GM23248 (cell line): ENCODE measurements at regions not wholly inside any gene's neighbourhood (a gene's known extent, or its start where the extent isn't known, plus 50 kb on each side); places are given as distances from the start of the nearest gene placed in this dataset.

Experiments used
- DNase-seq: peaks from one replicate; pipeline ENCODE4 v3.0.0-alpha.2; 2015
- H2AFZ ChIP-seq: fragments of 200-600 bp; sonication (generic); 2 replicates; pipeline ENCODE4 v1.6.1; 2016; ENCODE audit warnings: antibody characterized with exemption
- H3F3A ChIP-seq: fragments of 200-600 bp; sonication (generic); 2 replicates; pipeline ENCODE4 v1.6.1; 2016; ENCODE audit warnings: mild to moderate bottlenecking, antibody characterized with exemption, mixed run types; ENCODE audit not compliant: insufficient read depth
- H3K27ac ChIP-seq: fragments of 200-600 bp; sonication (generic); 2 replicates; pipeline ENCODE4 v1.5.1; 2016; ENCODE audit warnings: mild to moderate bottlenecking
- H3K27me3 ChIP-seq: fragments of 200-600 bp; sonication (generic); replicated peaks from 2 replicates; pipeline ENCODE4 v1.6.1; 2016; ENCODE audit warnings: mild to moderate bottlenecking; ENCODE audit not compliant: insufficient read depth
- H3K36me3 ChIP-seq: fragments of 200-600 bp; sonication (generic); 2 replicates; pipeline ENCODE4 v1.6.1; 2016; ENCODE audit warnings: low read depth, mild to moderate bottlenecking
- H3K4me1 ChIP-seq: fragments of 200-600 bp; sonication (generic); 2 replicates; pipeline ENCODE4 v1.6.1; 2016; ENCODE audit warnings: mild to moderate bottlenecking; ENCODE audit not compliant: insufficient read depth
- H3K4me2 ChIP-seq: fragments of 200-600 bp; sonication (generic); one replicate; pipeline ENCODE4 v1.6.1; 2016; ENCODE audit warnings: mild to moderate bottlenecking; ENCODE audit not compliant: unreplicated experiment
- H3K4me3 ChIP-seq: fragments of 200-600 bp; sonication (generic); 2 replicates; pipeline ENCODE4 v1.5.1; 2016; ENCODE audit warnings: mild to moderate bottlenecking
- H3K79me2 ChIP-seq: fragments of 200-600 bp; sonication (generic); 2 replicates; pipeline ENCODE4 v1.6.1; 2016; ENCODE audit warnings: mild to moderate bottlenecking; ENCODE audit not compliant: insufficient read depth
- H3K9ac ChIP-seq: fragments of 200-600 bp; sonication (generic); 2 replicates; pipeline ENCODE4 v1.6.1; 2016; ENCODE audit warnings: mild to moderate bottlenecking
- H3K9me2 ChIP-seq: fragments of 200-600 bp; sonication (generic); 2 replicates; pipeline ENCODE4 v1.6.1; 2016; ENCODE audit warnings: mixed run types, mild to moderate bottlenecking, moderate library complexity; ENCODE audit not compliant: insufficient read depth
- H3K9me3 ChIP-seq: fragments of 200-600 bp; sonication (generic); one replicate; pipeline ENCODE4 v1.6.1; 2017; ENCODE audit warnings: low read depth
- H4K20me1 ChIP-seq: fragments of 200-600 bp; sonication (generic); 2 replicates; pipeline ENCODE4 v1.6.0; 2016; ENCODE audit not compliant: insufficient read depth
- EZH2 ChIP-seq: fragments of 200-600 bp; sonication (generic); IDR thresholded peaks from 2 replicates; pipeline ENCODE4 v1.6.1; 2018; ENCODE audit warnings: antibody characterized with exemption, mild to moderate bottlenecking; ENCODE audit not compliant: insufficient read depth, poor library complexity, severe bottlenecking
- EZH2phosphoT487 ChIP-seq: fragments of 200-600 bp; sonication (generic); IDR thresholded peaks from 2 replicates; pipeline ENCODE4 v1.6.1; 2018; ENCODE audit warnings: antibody characterized with exemption, moderate library complexity, mild to moderate bottlenecking, low read depth; ENCODE audit not compliant: insufficient read depth
- WGBS, 2 experiments: methylation state at CpG; one replicate each; pipeline ENCODE4 v1.1.6; 2015 to 2017; ENCODE audit warnings: low lambda C conversion rate in 2 of 2, low coverage in 1 of 2; ENCODE audit errors: missing lambda C conversion rate in 2 of 2; 5-methylcytosine and 5-hydroxymethylcytosine counted together
- in situ Hi-C: fragments of 300-500 bp; cut with MboI; formaldehyde crosslinking; loops from 2 replicates; pipeline ENCODE4 v1.15.0; 2020

DNA sequence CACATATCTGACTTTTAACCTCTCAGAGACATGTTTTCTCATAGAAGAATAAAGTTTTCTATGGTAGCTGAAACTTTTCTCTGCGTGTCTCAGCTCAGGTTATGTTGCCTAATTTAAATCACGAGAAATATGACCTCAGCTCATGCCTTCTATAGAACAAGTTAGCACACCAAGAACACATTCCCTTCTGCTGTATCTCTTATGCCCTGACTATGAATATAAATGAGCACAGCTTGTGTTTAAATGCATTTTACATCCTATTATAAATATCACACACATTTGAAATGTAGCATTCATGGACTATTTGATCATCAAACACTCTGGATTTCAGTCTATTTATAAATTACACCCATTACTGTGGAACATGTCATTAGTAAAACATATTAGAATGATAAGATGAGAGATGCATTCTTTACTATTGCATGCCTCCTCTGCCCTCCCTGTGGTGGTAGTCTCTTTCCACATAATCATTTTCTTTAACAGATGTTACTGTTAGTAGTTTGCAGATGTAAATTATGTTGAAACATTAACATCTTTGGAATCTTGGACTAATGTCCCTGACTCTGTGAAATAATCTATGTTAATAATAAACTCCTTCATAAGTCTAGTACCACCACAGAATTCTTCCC is 2044.9 kb upstream of the PCDH20 start:
- no peak overlapping the region for H2AFZ ChIP-seq
- no peak overlapping the region for H3K27ac ChIP-seq
- H3K9me3 ChIP-seq = no peaks in the 10 kb centered on the region
- no peaks in the 10 kb centered on the region for H3F3A ChIP-seq
- H3K4me2 ChIP-seq = no peak overlapping the region
- no peaks in the 10 kb centered on the region for H3K4me1 ChIP-seq
- no peak for DNase-seq
- H3K9me2 ChIP-seq = no peaks in the 10 kb centered on the region
- H3K4me3 ChIP-seq = no peak overlapping the region
- H4K20me1 ChIP-seq = no peaks in the 10 kb centered on the region
- no peak overlapping the region for H3K9ac ChIP-seq
- no peak for TF ChIP-seq EZH2phosphoT487
- no peak for TF ChIP-seq EZH2
- WGBS, 2 experiments = 3% methylated on average over 2 of the region's 2 CpGs
- H3K27me3 ChIP-seq = no peaks in the 10 kb centered on the region
- in situ Hi-C loops = no loop called here
- H3K79me2 ChIP-seq = no peaks in the 10 kb centered on the region
- no peaks in the 10 kb centered on the region for H3K36me3 ChIP-seq

DNA sequence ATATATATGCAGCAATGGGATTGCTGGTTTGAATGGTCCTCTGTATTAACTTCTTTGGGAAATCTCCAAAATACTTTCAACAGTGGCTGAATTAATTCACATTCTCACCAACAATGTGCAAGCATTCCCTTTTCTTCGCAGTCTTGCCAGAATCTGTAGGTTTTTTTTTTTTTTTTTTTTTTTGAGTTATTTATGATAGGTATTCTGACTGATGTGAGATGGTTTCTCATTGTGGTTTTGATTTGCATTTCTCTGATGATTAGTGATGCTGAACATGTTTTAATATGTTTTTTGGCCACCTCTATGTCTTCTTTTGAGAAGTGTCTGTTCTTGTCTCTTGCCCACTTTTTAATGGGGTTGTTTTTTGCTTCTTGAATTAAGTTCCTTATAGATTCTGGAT is 2041.5 kb upstream of the PCDH20 start:
- DNase-seq = no peak
- H3K27me3 ChIP-seq = no peaks in the 10 kb centered on the region
- no peaks in the 10 kb centered on the region for H4K20me1 ChIP-seq
- H3K4me3 ChIP-seq = no peak overlapping the region
- in situ Hi-C loops = no loop called here
- WGBS, 2 experiments = 28 to 46% methylated on average over 1 of the region's 1 CpG
- no peaks in the 10 kb centered on the region for H3F3A ChIP-seq
- no peak overlapping the region for H3K4me2 ChIP-seq
- no peaks in the 10 kb centered on the region for H3K9me2 ChIP-seq
- H3K27ac ChIP-seq = no peak overlapping the region
- no peaks in the 10 kb centered on the region for H3K79me2 ChIP-seq
- TF ChIP-seq EZH2phosphoT487 = no peak
- TF ChIP-seq EZH2 = no peak
- H3K36me3 ChIP-seq = no peaks in the 10 kb centered on the region
- no peak overlapping the region for H2AFZ ChIP-seq
- H3K9me3 ChIP-seq = no peaks in the 10 kb centered on the region
- H3K4me1 ChIP-seq = no peaks in the 10 kb centered on the region
- H3K9ac ChIP-seq = no peak overlapping the region

DNA sequence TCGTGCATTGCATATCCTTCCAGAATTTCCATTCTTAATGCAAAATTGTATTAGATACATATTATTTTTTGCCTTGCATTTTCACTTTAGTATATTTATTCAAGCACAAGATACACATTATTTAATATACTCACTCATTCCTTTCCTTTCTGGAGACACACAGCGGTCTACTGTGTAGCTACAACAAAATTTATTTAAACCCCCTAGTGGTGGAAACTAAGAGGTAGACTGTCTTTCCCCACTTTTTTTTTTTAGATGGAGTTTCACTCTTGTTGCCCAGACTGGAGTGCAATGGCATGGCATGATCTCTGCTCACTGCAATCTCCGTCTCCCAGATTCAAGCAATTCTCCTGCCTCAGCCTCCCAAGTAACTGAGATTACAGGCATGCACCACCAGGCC is 2040.3 kb upstream of the PCDH20 start:
- H3K9me2 ChIP-seq = no peaks in the 10 kb centered on the region
- H3K9ac ChIP-seq = no peak overlapping the region
- no peak overlapping the region for H3K27ac ChIP-seq
- in situ Hi-C loops = no loop called here
- H3K9me3 ChIP-seq = no peaks in the 10 kb centered on the region
- H3K4me2 ChIP-seq = no peak overlapping the region
- no peaks in the 10 kb centered on the region for H3K27me3 ChIP-seq
- no peaks in the 10 kb centered on the region for H4K20me1 ChIP-seq
- TF ChIP-seq EZH2phosphoT487 = no peak
- TF ChIP-seq EZH2 = no peak
- H3F3A ChIP-seq = no peaks in the 10 kb centered on the region
- no peak overlapping the region for H3K4me3 ChIP-seq
- no peak overlapping the region for H2AFZ ChIP-seq
- peak; percentile 1 for DNase-seq
- H3K79me2 ChIP-seq = no peaks in the 10 kb centered on the region
- H3K4me1 ChIP-seq = no peaks in the 10 kb centered on the region
- H3K36me3 ChIP-seq = no peaks in the 10 kb centered on the region
- WGBS, 2 experiments = 58 to 65% methylated on average over 3 of the region's 3 CpGs

GRCh38 chr13:63449550-63449949 is 2033.9 kb upstream of the PCDH20 start:
- Histone ChIP-seq H3K4me1 (no peaks in the 10 kb centered on the region), H2AFZ (no peak overlapping the region), H3K27ac (no peak overlapping the region), H3K36me3 (no peaks in the 10 kb centered on the region), H3F3A (no peaks in the 10 kb centered on the region), H3K4me2 (no peak overlapping the region), H4K20me1 (no peaks in the 10 kb centered on the region), H3K27me3 (no peaks in the 10 kb centered on the region), H3K79me2 (no peaks in the 10 kb centered on the region), H3K9ac (no peak overlapping the region), H3K9me3 (no peaks in the 10 kb centered on the region), H3K9me2 (no peaks in the 10 kb centered on the region; the same call in 1 of the 2 replicates), H3K4me3 (no peak overlapping the region)
- 0 to 4% methylated on average over 1 of the region's 1 CpG for WGBS, 2 experiments
- in situ Hi-C loops = no loop called here
- TF ChIP-seq EZH2phosphoT487 (no peak), EZH2 (no peak)
- no peak for DNase-seq

GRCh38 chr13:63448692-63449091 is 2033.0 kb upstream of the PCDH20 start:
- H3K4me3 ChIP-seq = no peak overlapping the region

More at GRCh38 chr13:63448692-63449091, 2033.0 kb upstream of the PCDH20 start:
- no peak overlapping the region for H2AFZ ChIP-seq
- H3K27me3 ChIP-seq = no peaks in the 10 kb centered on the region
- no peaks in the 10 kb centered on the region for H4K20me1 ChIP-seq
- no peak overlapping the region for H3K4me2 ChIP-seq
- no peaks in the 10 kb centered on the region for H3F3A ChIP-seq
- in situ Hi-C loops = no loop called here
- no peak overlapping the region for H3K9ac ChIP-seq
- no peaks in the 10 kb centered on the region for H3K36me3 ChIP-seq
- no peaks in the 10 kb centered on the region for H3K9me3 ChIP-seq
- DNase-seq = no peak
- no peaks in the 10 kb centered on the region for H3K4me1 ChIP-seq
- H3K79me2 ChIP-seq = no peaks in the 10 kb centered on the region
- H3K9me2 ChIP-seq = no peaks in the 10 kb centered on the region; the same call in 1 of the 2 replicates
- WGBS, 2 experiments = 28 to 36% methylated on average over 3 of the region's 3 CpGs
- no peak for TF ChIP-seq EZH2
- no peak for TF ChIP-seq EZH2phosphoT487
- no peak overlapping the region for H3K27ac ChIP-seq
